ENCODE measurements at regions not wholly inside any gene's neighbourhood (a gene's known extent, or its start where the extent isn't known, plus 50 kb on each side); places are given as distances from the start of the nearest gene placed in this dataset.

DNA sequence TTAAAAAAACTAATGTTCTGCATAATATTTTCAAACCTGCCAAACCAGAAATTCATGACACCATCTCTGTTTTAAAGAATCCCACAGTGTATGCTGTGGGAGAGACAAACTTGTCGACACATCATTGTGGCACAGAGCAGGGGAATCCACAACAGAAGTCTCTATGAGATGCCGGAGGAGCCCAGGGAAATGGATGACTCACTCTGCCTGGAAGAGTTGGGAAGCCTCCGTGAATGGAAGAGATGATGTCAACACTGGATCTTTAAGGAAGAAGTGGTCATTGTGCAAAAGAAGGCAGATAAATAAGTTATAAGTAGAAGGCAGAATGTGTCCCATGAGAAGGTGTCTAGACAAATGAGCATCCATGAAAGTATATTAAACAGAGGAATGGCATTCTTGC, 595.1 kb downstream of the RAB28 start:
- Histone ChIP-seq H3K27ac (no peak overlapping the region), H3K4me1 (no peaks in the 10 kb centered on the region), H3K27me3 (no peaks in the 10 kb centered on the region), H3K36me3 (no peaks in the 10 kb centered on the region), H3K4me3 (no peak overlapping the region), H3K9me3 (no peaks in the 10 kb centered on the region)
- no peak for TF ChIP-seq POLR2A (IDR thresholded peaks at IDR 0.05)
- no peak for TF ChIP-seq POLR2AphosphoS5 (IDR thresholded peaks at IDR 0.05)
- TF ChIP-seq, protein P1, sequence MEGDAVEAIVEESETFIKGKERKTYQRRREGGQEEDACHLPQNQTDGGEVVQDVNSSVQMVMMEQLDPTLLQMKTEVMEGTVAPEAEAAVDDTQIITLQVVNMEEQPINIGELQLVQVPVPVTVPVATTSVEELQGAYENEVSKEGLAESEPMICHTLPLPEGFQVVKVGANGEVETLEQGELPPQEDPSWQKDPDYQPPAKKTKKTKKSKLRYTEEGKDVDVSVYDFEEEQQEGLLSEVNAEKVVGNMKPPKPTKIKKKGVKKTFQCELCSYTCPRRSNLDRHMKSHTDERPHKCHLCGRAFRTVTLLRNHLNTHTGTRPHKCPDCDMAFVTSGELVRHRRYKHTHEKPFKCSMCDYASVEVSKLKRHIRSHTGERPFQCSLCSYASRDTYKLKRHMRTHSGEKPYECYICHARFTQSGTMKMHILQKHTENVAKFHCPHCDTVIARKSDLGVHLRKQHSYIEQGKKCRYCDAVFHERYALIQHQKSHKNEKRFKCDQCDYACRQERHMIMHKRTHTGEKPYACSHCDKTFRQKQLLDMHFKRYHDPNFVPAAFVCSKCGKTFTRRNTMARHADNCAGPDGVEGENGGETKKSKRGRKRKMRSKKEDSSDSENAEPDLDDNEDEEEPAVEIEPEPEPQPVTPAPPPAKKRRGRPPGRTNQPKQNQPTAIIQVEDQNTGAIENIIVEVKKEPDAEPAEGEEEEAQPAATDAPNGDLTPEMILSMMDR (IDR thresholded peaks at IDR 0.05): no peak
- DNase-seq (ENCODE audit: low spot score in 2 of 2): no peak
- intact Hi-C loops (cut with DNase I; ENCODE audit: low total_unique reads): no loop called here

DNA sequence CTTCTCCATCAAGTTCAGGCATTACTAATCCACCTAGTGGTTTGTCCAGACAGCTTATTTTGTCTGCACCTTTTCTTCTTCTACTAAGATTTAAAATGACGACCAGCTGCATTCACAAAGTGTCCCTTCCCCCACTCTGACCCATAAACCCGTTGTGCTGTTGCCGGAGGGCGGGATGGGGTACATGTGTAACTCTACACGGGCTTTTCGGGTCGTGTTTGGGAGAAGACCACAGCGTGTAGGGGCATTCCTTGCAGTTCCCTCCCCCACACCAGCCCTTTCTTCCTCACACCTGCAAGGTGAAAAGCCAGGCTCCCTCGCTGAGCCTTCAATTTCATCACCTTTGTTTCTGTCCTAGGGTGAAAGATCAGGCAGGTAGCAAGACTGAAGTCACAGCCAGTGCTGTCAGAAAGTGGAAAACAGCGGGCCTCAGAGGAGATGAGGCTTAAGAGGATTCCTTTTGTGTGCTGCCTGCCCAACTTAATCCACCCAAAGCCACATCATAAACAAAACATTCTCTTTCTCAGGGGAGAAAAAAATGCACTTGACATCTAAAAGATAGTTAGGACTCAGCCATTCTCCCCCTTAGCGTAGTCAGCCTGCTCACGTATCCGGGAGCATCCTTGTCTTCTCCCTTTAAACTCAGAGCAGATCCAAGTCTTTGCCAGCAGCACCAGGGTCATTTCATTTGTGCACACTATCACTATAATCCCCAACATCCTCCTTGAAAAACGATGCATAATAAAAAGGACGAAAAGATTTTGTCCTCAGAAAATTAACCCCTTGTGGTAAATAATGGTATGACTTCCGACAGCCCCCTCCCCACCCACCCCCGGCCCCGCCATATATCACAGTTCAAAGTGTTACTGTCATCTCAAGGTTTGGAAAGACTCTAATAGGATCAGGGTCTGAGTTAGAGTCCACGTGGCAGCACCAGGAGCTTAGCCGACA, 599.0 kb downstream of the RAB28 start:
- no peaks in the 10 kb centered on the region for H3K4me1 ChIP-seq
- H3K4me3 ChIP-seq: no peak overlapping the region
- intact Hi-C loops (cut with DNase I; ENCODE audit: low total_unique reads): no loop called here
- H3K9me3 ChIP-seq: peaks cover 0 to 7% of the 10 kb centered on the region in 2 donors
- no peaks in the 10 kb centered on the region for H3K27me3 ChIP-seq
- H3K36me3 ChIP-seq: no peaks in the 10 kb centered on the region
- no peak overlapping the region for H3K27ac ChIP-seq
- TF ChIP-seq POLR2AphosphoS5 (IDR thresholded peaks at IDR 0.05) (no peak), POLR2A (IDR thresholded peaks at IDR 0.05) (no peak)
- TF ChIP-seq, protein P1 (IDR thresholded peaks at IDR 0.05): no peak
- DNase-seq (ENCODE audit: low spot score in 2 of 2): no peak

DNA sequence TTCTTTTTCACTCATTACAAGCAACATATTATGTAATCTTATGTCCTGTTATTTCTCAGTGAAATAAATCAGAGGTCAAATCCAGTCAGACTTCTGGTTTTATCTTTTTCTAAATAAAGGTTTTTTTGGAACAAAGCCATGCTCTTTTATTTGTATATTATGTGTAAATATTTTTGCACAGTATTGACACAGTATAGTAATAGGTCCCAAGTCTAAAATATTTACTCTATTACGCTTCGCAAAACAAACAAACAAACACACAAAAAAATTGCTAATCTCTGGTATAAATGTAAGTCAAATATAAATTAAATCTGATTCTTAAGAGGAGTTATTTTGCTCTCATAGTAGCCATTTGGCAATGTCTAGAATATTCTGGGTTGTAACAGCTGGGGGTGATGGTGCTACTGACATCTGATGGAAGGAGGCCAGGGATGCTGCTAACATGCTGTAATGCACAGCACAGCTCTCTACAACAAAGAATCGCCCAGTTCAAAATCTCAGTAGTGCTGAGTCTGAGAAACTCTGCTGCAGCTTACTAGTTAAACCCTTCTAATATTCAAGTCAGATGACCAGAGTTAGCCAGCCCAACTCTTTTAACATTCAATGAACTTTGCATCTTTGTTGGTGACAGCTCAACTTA, 602.1 kb downstream of the RAB28 start:
- H3K4me3 ChIP-seq: no peak overlapping the region
- no peaks in the 10 kb centered on the region for H3K27me3 ChIP-seq
- no peak overlapping the region for H3K27ac ChIP-seq
- no peaks in the 10 kb centered on the region for H3K36me3 ChIP-seq
- no peak for DNase-seq (ENCODE audit: low spot score in 2 of 2)
- H3K9me3 ChIP-seq: peaks cover 0 to 7% of the 10 kb centered on the region in 2 donors
- TF ChIP-seq POLR2A (IDR thresholded peaks at IDR 0.05) (no peak), POLR2AphosphoS5 (IDR thresholded peaks at IDR 0.05) (no peak)
- TF ChIP-seq, protein P1 (IDR thresholded peaks at IDR 0.05): no peak
- H3K4me1 ChIP-seq: no peaks in the 10 kb centered on the region
- intact Hi-C loops (cut with DNase I; ENCODE audit: low total_unique reads): no loop called here

DNA sequence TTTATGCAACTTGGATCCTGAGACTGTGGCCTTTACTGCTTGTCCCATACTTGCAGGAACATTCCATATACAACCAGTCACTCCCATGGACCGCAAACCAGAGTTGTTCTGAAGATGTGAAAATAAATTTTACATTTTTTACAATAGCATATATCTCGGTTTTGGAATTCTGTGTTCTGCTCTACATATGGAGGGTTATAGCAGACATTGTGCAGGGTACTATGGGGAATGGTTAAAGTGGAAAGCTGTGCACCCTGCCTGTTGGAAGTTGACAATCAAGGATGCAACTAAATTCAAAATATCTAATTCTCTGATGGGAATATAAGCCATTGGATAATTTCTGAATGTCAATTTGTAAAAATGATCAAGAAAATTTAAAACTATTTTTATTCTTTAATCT, 603.3 kb downstream of the RAB28 start:
- H3K4me1 ChIP-seq: no peaks in the 10 kb centered on the region
- no peak overlapping the region for H3K27ac ChIP-seq
- H3K4me3 ChIP-seq: no peak overlapping the region
- TF ChIP-seq, protein P1 (IDR thresholded peaks at IDR 0.05): no peak
- TF ChIP-seq POLR2A (IDR thresholded peaks at IDR 0.05) (no peak), POLR2AphosphoS5 (IDR thresholded peaks at IDR 0.05) (no peak)
- H3K36me3 ChIP-seq: no peaks in the 10 kb centered on the region
- no peaks in the 10 kb centered on the region for H3K27me3 ChIP-seq
- no peak for DNase-seq (ENCODE audit: low spot score in 2 of 2)
- peaks cover 0 to 7% of the 10 kb centered on the region in 2 donors for H3K9me3 ChIP-seq
- intact Hi-C loops (cut with DNase I; ENCODE audit: low total_unique reads): no loop called here

DNA sequence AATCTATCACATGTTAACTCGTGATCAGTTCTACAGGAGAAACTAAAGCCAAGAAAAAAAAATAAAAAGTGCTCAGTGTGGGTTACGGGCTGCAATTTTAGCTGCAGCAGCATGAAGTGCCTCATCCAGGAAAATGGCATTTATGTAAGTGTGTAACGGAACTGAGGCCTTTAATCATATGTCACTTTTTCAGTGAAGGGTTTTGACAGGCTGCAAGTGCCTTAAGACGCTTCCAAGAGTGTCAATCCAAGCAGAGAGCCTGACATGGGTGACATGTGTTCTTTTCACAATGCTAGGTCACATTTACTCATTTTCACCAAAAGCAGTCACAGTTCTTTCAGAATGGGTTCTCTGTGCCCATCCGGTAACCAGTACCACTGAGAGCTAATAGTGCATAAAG, 604.6 kb downstream of the RAB28 start:
- Histone ChIP-seq H3K36me3 (no peaks in the 10 kb centered on the region), H3K4me1 (no peaks in the 10 kb centered on the region), H3K27me3 (no peaks in the 10 kb centered on the region), H3K4me3 (no peak overlapping the region), H3K9me3 (peaks cover 0 to 7% of the 10 kb centered on the region in 2 donors), H3K27ac (no peak overlapping the region)
- DNase-seq (ENCODE audit: low spot score in 2 of 2): no peak
- intact Hi-C loops (cut with DNase I; ENCODE audit: low total_unique reads): no loop called here
- TF ChIP-seq POLR2AphosphoS5 (IDR thresholded peaks at IDR 0.05) (no peak), POLR2A (IDR thresholded peaks at IDR 0.05) (no peak)
- TF ChIP-seq, protein P1 (IDR thresholded peaks at IDR 0.05): no peak
